Motor neuron (in vitro differentiated cells): ENCODE measurements at regions not wholly inside any gene's neighbourhood (a gene's known extent, or its start where the extent isn't known, plus 50 kb on each side); places are given as distances from the start of the nearest gene placed in this dataset.

ENCODE experiments used
- ATAC-seq, 8 experiments: fragments of 200-7000 bp; cut with Tn5 transposase; replicated peaks in 6 of 8; 2 replicates each; pipeline ENCODE4 v1.8.0; 2021; ENCODE audit warnings: mild to moderate bottlenecking in 8 of 8, moderate library complexity in 8 of 8
- H3K27ac ChIP-seq, 2 donors: fragments of 250-450 bp; sonication (Bioruptor Pico); 2 replicates each; pipeline ENCODE4 v1.9.0; 2021; ENCODE audit warnings: antibody characterized with exemption in 2 of 2, mild to moderate bottlenecking in 2 of 2, moderate library complexity in 1 of 2
- H3K4me1 ChIP-seq, 2 donors: fragments of 250-450 bp; sonication (Bioruptor Pico); replicated peaks in 1 of 2; 2 replicates each; pipeline ENCODE4 v1.6.1; 2021; ENCODE audit warnings: antibody characterized with exemption in 2 of 2, mild to moderate bottlenecking in 2 of 2, moderate library complexity in 1 of 2
- H3K4me3 ChIP-seq, 5 donors: fragments of 250-450 bp; sonication (Bioruptor Pico); 2 replicates each; pipeline ENCODE4 v1.9.0; 2021; ENCODE audit warnings: antibody characterized with exemption in 5 of 5, mild to moderate bottlenecking in 5 of 5, moderate library complexity in 4 of 5
- WGBS, 10 experiments: fragments of 450-650 bp; shearing (Covaris generic); methylation state at CpG; one replicate each; pipeline ENCODE4 v1.0.0; 2022; 5-methylcytosine and 5-hydroxymethylcytosine counted together
- in situ Hi-C, 9 experiments: fragments of 400-800 bp; cut with MboI; loops; one replicate each; pipeline ENCODE4 v1.15.0; 2021; ENCODE audit warnings: low sequenced_read_pairs in 9 of 9, low pct_unique_long_range_greater_than_20kb in 2 of 9; ENCODE audit not compliant: unreplicated experiment in 9 of 9

- Histone ChIP-seq H3K27ac (no peak overlapping the region), H3K4me1 (peaks cover 6 to 9% of the 10 kb centered on the region in 2 donors), H3K4me3 (no peak overlapping the region)
- ATAC-seq = peak in 1 of 8 experiments; percentile 12
- in situ Hi-C loops = loop anchor here in 3 of 9 experiments (25.0 kb wide), 1 partner anchor 410 kb away; no protein-coding TSS in a partner anchor
- WGBS, 10 experiments = 0 to 78% (median 30%) methylated on average over 1 to 2 of the region's 3 CpGs; no CpG with 5 or more reads in 3 of the 10 experiments
Measured at GRCh38 chr10:120347644-120348043, 109.4 kb upstream of the PLPP4 start.

GRCh38 chr10:120349069-120349468, 108.0 kb upstream of the PLPP4 start:
- 53 to 100% (median 86%) methylated on average over 1 to 3 of the region's 3 CpGs; no CpG with 5 or more reads in 1 of the 10 experiments for WGBS, 10 experiments
- H3K4me1 ChIP-seq = no peaks in the 10 kb centered on the region
- no peak overlapping the region for H3K27ac ChIP-seq
- in situ Hi-C loops = loop anchor here in 3 of 9 experiments (25.0 kb wide), 1 partner anchor 412 kb away; no protein-coding TSS in a partner anchor
- no peak overlapping the region for H3K4me3 ChIP-seq
- ATAC-seq = no peak

GRCh38 chr10:120355425-120355824, 101.6 kb upstream of the PLPP4 start:
- in situ Hi-C loops = no loop called here
- H3K4me3 ChIP-seq = no peak overlapping the region
- no peak overlapping the region for H3K27ac ChIP-seq
- 17 to 100% (median 74%) methylated on average over 1 to 2 of the region's 2 CpGs; no CpG with 5 or more reads in 2 of the 10 experiments for WGBS, 10 experiments
- ATAC-seq = peak in 4 of 8 experiments; percentile 50 to 98 (median 61)
- H3K4me1 ChIP-seq = no peaks in the 10 kb centered on the region

GRCh38 chr10:120360571-120360970, 96.5 kb upstream of the PLPP4 start:
- Histone ChIP-seq H3K4me3 (no peak overlapping the region), H3K27ac (no peak overlapping the region), H3K4me1 (no peaks in the 10 kb centered on the region)
- ATAC-seq = no peak
- in situ Hi-C loops = no loop called here
- WGBS, 10 experiments = 0 to 80% (median 60%) methylated on average over 1 to 3 of the region's 3 CpGs; no CpG with 5 or more reads in 1 of the 10 experiments

- no peak overlapping the region for H3K4me3 ChIP-seq
- peaks cover 4 to 19% of the 10 kb centered on the region in 2 donors for H3K4me1 ChIP-seq
- ATAC-seq = peak in 3 of 8 experiments; percentile 28 to 58 (median 56)
- 0 to 100% (median 87%) methylated on average over 1 to 4 of the region's 5 CpGs; no CpG with 5 or more reads in 2 of the 10 experiments for WGBS, 10 experiments
- in situ Hi-C loops = no loop called here
- H3K27ac ChIP-seq = no peak overlapping the region
Measured at GRCh38 chr10:120365872-120366271, 91.2 kb upstream of the PLPP4 start.

- Histone ChIP-seq H3K4me1 (peaks cover 4 to 19% of the 10 kb centered on the region in 2 donors), H3K27ac (no peak overlapping the region), H3K4me3 (no peak overlapping the region)
- ATAC-seq = no peak
- 43 to 100% (median 79%) methylated on average over 1 to 3 of the region's 3 CpGs; no CpG with 5 or more reads in 4 of the 10 experiments for WGBS, 10 experiments
- in situ Hi-C loops = no loop called here
Measured at GRCh38 chr10:120367341-120367740, 89.7 kb upstream of the PLPP4 start.

- H3K4me1 ChIP-seq = peaks cover 4 to 19% of the 10 kb centered on the region in 2 donors
- no peak overlapping the region for H3K27ac ChIP-seq
- in situ Hi-C loops = no loop called here
- 26 to 90% (median 47%) methylated on average over 1 to 7 of the region's 7 CpGs for WGBS, 10 experiments
- H3K4me3 ChIP-seq = no peak overlapping the region
- ATAC-seq = peak in 5 of 8 experiments; percentile 29 to 85 (median 65)
Measured at GRCh38 chr10:120368338-120368737, 88.7 kb upstream of the PLPP4 start.

GRCh38 chr10:120368927-120369326, 88.1 kb upstream of the PLPP4 start:
- Histone ChIP-seq H3K27ac (no peak overlapping the region), H3K4me1 (peaks cover 4 to 19% of the 10 kb centered on the region in 2 donors), H3K4me3 (no peak overlapping the region)
- WGBS, 10 experiments = 0 to 92% (median 52%) methylated on average over 1 to 3 of the region's 5 CpGs; no CpG with 5 or more reads in 2 of the 10 experiments
- in situ Hi-C loops = no loop called here
- no peak for ATAC-seq

GRCh38 chr10:120369856-120370276, 87.2 kb upstream of the PLPP4 start:
- ATAC-seq = peak in 7 of 8 experiments; percentile 29 to 93 (median 76)
- no peak overlapping the region for H3K27ac ChIP-seq
- 0 to 42% (median 15%) methylated on average over 1 to 2 of the region's 2 CpGs; no CpG with 5 or more reads in 2 of the 10 experiments for whole genome bisulfite sequencing, 10 experiments
- H3K4me1 ChIP-seq = peaks cover 4 to 19% of the 10 kb centered on the region in 2 donors
- in situ Hi-C loops = no loop called here
- H3K4me3 ChIP-seq = no peak overlapping the region

GRCh38 chr10:120371856-120372255, 85.2 kb upstream of the PLPP4 start:
- ATAC-seq = no peak
- WGBS, 10 experiments = 34 to 98% (median 77%) methylated on average over 2 to 4 of the region's 4 CpGs; no CpG with 5 or more reads in 1 of the 10 experiments
- Histone ChIP-seq H3K4me1 (peaks cover 4 to 19% of the 10 kb centered on the region in 2 donors), H3K4me3 (no peak overlapping the region), H3K27ac (no peak overlapping the region)
- in situ Hi-C loops = no loop called here

- 20 to 86% (median 60%) methylated on average over 1 to 3 of the region's 4 CpGs; no CpG with 5 or more reads in 1 of the 10 experiments for WGBS, 10 experiments
- no peak for ATAC-seq
- no peak overlapping the region for H3K4me3 ChIP-seq
- peaks cover 3 to 16% of the 10 kb centered on the region in 2 donors for H3K4me1 ChIP-seq
- in situ Hi-C loops = no loop called here
- H3K27ac ChIP-seq = no peak overlapping the region
Measured at GRCh38 chr10:120372917-120373316, 84.1 kb upstream of the PLPP4 start.

- ATAC-seq = no peak
- Histone ChIP-seq H3K27ac (no peak overlapping the region), H3K4me1 (no peaks in the 10 kb centered on the region), H3K4me3 (no peak overlapping the region)
- WGBS, 10 experiments = 5 to 86% (median 72%) methylated on average over 2 to 4 of the region's 4 CpGs; no CpG with 5 or more reads in 2 of the 10 experiments
- in situ Hi-C loops = no loop called here
Measured at GRCh38 chr10:120375666-120376065, 81.4 kb upstream of the PLPP4 start.

- no peak overlapping the region for H3K27ac ChIP-seq
- in situ Hi-C loops = no loop called here
- peak in 1 of 8 experiments; percentile 53 for ATAC-seq
- H3K4me1 ChIP-seq = peaks cover 0 to 6% of the 10 kb centered on the region in 2 donors
- H3K4me3 ChIP-seq = no peak overlapping the region
- 60 to 100% (median 83%) methylated on average over 1 to 7 of the region's 7 CpGs; no CpG with 5 or more reads in 1 of the 10 experiments for WGBS, 10 experiments
Measured at GRCh38 chr10:120381931-120382330, 75.1 kb upstream of the PLPP4 start.

- peaks cover 0 to 6% of the 10 kb centered on the region in 2 donors for H3K4me1 ChIP-seq
- WGBS, 10 experiments = 0 to 100% methylated on average over 1 of the region's 1 CpG; no CpG with 5 or more reads in 8 of the 10 experiments
- H3K4me3 ChIP-seq = no peak overlapping the region
- ATAC-seq = no peak
- H3K27ac ChIP-seq = no peak overlapping the region
- in situ Hi-C loops = no loop called here
Measured at GRCh38 chr10:120382360-120382759, 74.7 kb upstream of the PLPP4 start.
